IMR-90 (cell line): ENCODE measurements at regions not wholly inside any gene's neighbourhood (a gene's known extent, or its start where the extent isn't known, plus 50 kb on each side); places are given as distances from the start of the nearest gene placed in this dataset.

Source experiments
- ATAC-seq: fragments of 200-7000 bp; cut with Tn5 transposase; 2 replicates; pipeline ENCODE4 v1.9.1; 2020; ENCODE audit warnings: low read depth, mild to moderate bottlenecking, moderate library complexity
- BruUV-seq: library from RNA; stranded (reverse); fragments of 400-500 nt; replicated peaks from 2 replicates; lab custom pipeline; 2021; lab: Mats Ljungman, UMichigan
- CTCF ChIA-PET: fragments of 300-600 bp; formaldehyde crosslinking; extraction: SDS; loops from one replicate; lab custom pipeline; 2021; ENCODE audit warnings: antibody characterized with exemption; lab: Yijun Ruan, JAX
- POLR2A ChIA-PET: fragments of 300-600 bp; sonication (Branson Sonifier 250); formaldehyde crosslinking; loops from one replicate; lab custom pipeline; 2022; ENCODE audit warnings: antibody characterized with exemption; ENCODE audit not compliant: unreplicated experiment; lab: Charles Lee
- DNase-seq: peaks from one replicate; pipeline ENCODE4 v3.0.0; 2013
- H2AFZ ChIP-seq: replicated peaks from 2 replicates; pipeline ENCODE3; 2013; ENCODE audit warnings: low read length, mild to moderate bottlenecking; ENCODE audit not compliant: poor library complexity
- H2AK5ac ChIP-seq: 2 replicates; pipeline ENCODE4 v1.6.1; 2013; ENCODE audit warnings: low read depth, low read length, inconsistent platforms
- H2AK9ac ChIP-seq: replicated peaks from 2 replicates; pipeline ENCODE3; 2013; ENCODE audit warnings: mild to moderate bottlenecking, low read depth, low read length, moderate library complexity; ENCODE audit not compliant: poor library complexity
- H2BK120ac ChIP-seq: 2 replicates; pipeline ENCODE4 v1.6.1; 2013; ENCODE audit warnings: low read depth, low read length, inconsistent platforms
- H2BK15ac ChIP-seq: 3 replicates; pipeline ENCODE4 v1.6.1; 2013; ENCODE audit warnings: low read depth, low read length, inconsistent platforms
- H2BK20ac ChIP-seq: 2 replicates; pipeline ENCODE4 v1.6.1; 2013; ENCODE audit warnings: low read depth, mild to moderate bottlenecking, inconsistent platforms, low read length, moderate library complexity
- H2BK5ac ChIP-seq: 2 replicates; pipeline ENCODE4 v1.6.1; 2013; ENCODE audit warnings: mild to moderate bottlenecking, low read depth, low read length, inconsistent platforms; ENCODE audit not compliant: poor library complexity, severe bottlenecking
- H3K14ac ChIP-seq: replicated peaks from 2 replicates; pipeline ENCODE4 v1.6.1; 2013; ENCODE audit warnings: low read depth, low read length, inconsistent platforms
- H3K18ac ChIP-seq: 2 replicates; pipeline ENCODE4 v1.6.1; 2013; ENCODE audit warnings: low read depth, low read length, control low read depth
- H3K23ac ChIP-seq: 2 replicates; pipeline ENCODE4 v1.6.1; 2013; ENCODE audit warnings: low read depth, low read length, inconsistent platforms
- H3K27ac ChIP-seq: 2 replicates; pipeline ENCODE4 v1.5.1; 2013; ENCODE audit warnings: mild to moderate bottlenecking, control low read depth, low read length; ENCODE audit not compliant: insufficient read depth
- H3K27me3 ChIP-seq: 2 replicates; pipeline ENCODE4 v1.6.1; 2013; ENCODE audit warnings: low read length; ENCODE audit not compliant: control insufficient read depth, insufficient read depth
- H3K36me3 ChIP-seq: 2 replicates; pipeline ENCODE4 v1.6.1; 2013; ENCODE audit warnings: low read length, mixed read lengths; ENCODE audit not compliant: control insufficient read depth, insufficient read depth
- H3K4ac ChIP-seq: 2 replicates; pipeline ENCODE4 v1.6.1; 2013; ENCODE audit warnings: low read depth, low read length, inconsistent platforms
- H3K4me1 ChIP-seq: 2 replicates; pipeline ENCODE4 v1.6.1; 2013; ENCODE audit warnings: low read length, mixed read lengths; ENCODE audit not compliant: control insufficient read depth, insufficient read depth
- H3K4me2 ChIP-seq: 2 replicates; pipeline ENCODE4 v1.6.1; 2013; ENCODE audit warnings: low read depth, mild to moderate bottlenecking, control low read depth, low read length, moderate library complexity
- H3K4me3 ChIP-seq: 2 replicates; pipeline ENCODE4 v1.5.1; 2013; ENCODE audit warnings: low read depth, mild to moderate bottlenecking, control low read depth, low read length, moderate library complexity; ENCODE audit not compliant: insufficient read depth
- H3K56ac ChIP-seq: 2 replicates; pipeline ENCODE4 v1.6.1; 2013; ENCODE audit warnings: low read length, inconsistent platforms; ENCODE audit not compliant: insufficient read depth; ENCODE audit errors: extremely low read depth
- H3K79me1 ChIP-seq, 2 experiments: 2 replicates each; pipeline ENCODE4 v1.6.1; 2013; ENCODE audit warnings: low read length in 2 of 2, inconsistent platforms in 1 of 2, low read depth in 1 of 2
- H3K9ac ChIP-seq: 2 replicates; pipeline ENCODE4 v1.6.1; 2013; ENCODE audit warnings: low read depth, low read length, control low read depth
- H3K9me1 ChIP-seq: 2 replicates; pipeline ENCODE4 v1.6.1; 2013; ENCODE audit warnings: low read length, inconsistent platforms; ENCODE audit not compliant: insufficient read depth
- H3K9me3 ChIP-seq: 2 replicates; pipeline ENCODE4 v1.6.1; 2013; ENCODE audit warnings: low read length; ENCODE audit not compliant: control insufficient read depth, insufficient read depth
- H4K20me1 ChIP-seq: 2 replicates; pipeline ENCODE4 v1.6.1; 2013; ENCODE audit warnings: low read length, inconsistent platforms; ENCODE audit not compliant: insufficient read depth
- H4K5ac ChIP-seq: 2 replicates; pipeline ENCODE4 v1.6.1; 2013; ENCODE audit warnings: mild to moderate bottlenecking, low read depth, low read length, control low read depth
- H4K8ac ChIP-seq, 2 experiments: 2 replicates each; pipeline ENCODE4 v1.6.1; 2013; ENCODE audit warnings: low read depth in 2 of 2, low read length in 2 of 2, control low read depth in 1 of 2, inconsistent platforms in 1 of 2
- H4K91ac ChIP-seq: 2 replicates; pipeline ENCODE4 v1.6.1; 2013; ENCODE audit warnings: low read depth, low read length, inconsistent platforms; ENCODE audit not compliant: insufficient read depth
- BHLHE40 ChIP-seq: fragments of 150-350 bp; IDR thresholded peaks from 2 replicates; pipeline ENCODE4 v1.6.1; 2016; ENCODE audit warnings: mild to moderate bottlenecking, low read depth, low read length
- CEBPB ChIP-seq: IDR thresholded peaks from 2 replicates; pipeline ENCODE4 v1.6.1; 2012; ENCODE audit warnings: low read depth, low read length, improper control_type of control experiment
- CHD1 ChIP-seq: IDR thresholded peaks from 2 replicates; pipeline ENCODE4 v1.6.1; 2012; ENCODE audit warnings: low read depth, low read length, improper control_type of control experiment
- ELK1 ChIP-seq: fragments of 150-350 bp; IDR thresholded peaks from 2 replicates; pipeline ENCODE4 v1.6.1; 2016; ENCODE audit warnings: low read depth, mild to moderate bottlenecking, low read length, moderate library complexity, borderline replicate concordance
- FOS ChIP-seq: fragments of 150-350 bp; IDR thresholded peaks from 2 replicates; pipeline ENCODE4 v1.6.1; 2016; ENCODE audit warnings: low read depth, low read length
- MAFK ChIP-seq: IDR thresholded peaks from 2 replicates; pipeline ENCODE4 v1.6.1; 2012; ENCODE audit warnings: low read depth, low read length, improper control_type of control experiment
- MAZ ChIP-seq: IDR thresholded peaks from 2 replicates; pipeline ENCODE4 v1.6.1; 2012; ENCODE audit warnings: low read depth, mild to moderate bottlenecking, low read length, improper control_type of control experiment, moderate library complexity, borderline replicate concordance
- MXI1 ChIP-seq: IDR thresholded peaks from 2 replicates; pipeline ENCODE4 v1.6.1; 2012; ENCODE audit warnings: low read depth, mild to moderate bottlenecking, low read length, moderate library complexity, borderline replicate concordance
- NFE2L2 ChIP-seq: fragments of 150-350 bp; IDR thresholded peaks from 2 replicates; pipeline ENCODE4 v1.6.1; 2016; ENCODE audit warnings: low read depth, mild to moderate bottlenecking, low read length
- POLR2A ChIP-seq: IDR thresholded peaks from 2 replicates; pipeline ENCODE4 v1.6.1; 2012; ENCODE audit warnings: mild to moderate bottlenecking, low read depth, low read length
- RAD21 ChIP-seq: IDR thresholded peaks from 2 replicates; pipeline ENCODE4 v1.6.1; 2012; ENCODE audit warnings: low read length, improper control_type of control experiment
- RCOR1 ChIP-seq: IDR thresholded peaks from 2 replicates; pipeline ENCODE4 v1.6.1; 2012; ENCODE audit warnings: mild to moderate bottlenecking, low read length, improper control_type of control experiment; ENCODE audit not compliant: insufficient replicate concordance
- RFX5 ChIP-seq: IDR thresholded peaks from 2 replicates; pipeline ENCODE4 v1.8.0; 2012; ENCODE audit warnings: low read depth, mild to moderate bottlenecking, low read length, moderate library complexity
- SMC3 ChIP-seq: fragments of 150-350 bp; IDR thresholded peaks from 2 replicates; pipeline ENCODE4 v1.6.1; 2016; ENCODE audit warnings: low read depth, mild to moderate bottlenecking, antibody characterized with exemption, low read length, moderate library complexity
- WGBS, 2 experiments: methylation state at CpG; one replicate each; pipeline versions ENCODE4 v1.1.5 to v1.1.7; 2013; ENCODE audit warnings: missing lambda C conversion rate in 2 of 2; ENCODE audit not compliant: insufficient read length in 1 of 2; ENCODE audit errors: extremely low coverage in 2 of 2; 5-methylcytosine and 5-hydroxymethylcytosine counted together
- dilution Hi-C: fragments of 300-500 bp; cut with HindIII; formaldehyde crosslinking; loops from one replicate; pipeline ENCODE4 v1.14.3; 2018; ENCODE audit warnings: low sequenced_read_pairs; ENCODE audit not compliant: unreplicated experiment
- in situ Hi-C: fragments of 300-500 bp; cut with MboI; formaldehyde crosslinking; loops from 3 replicates; pipeline ENCODE4 v1.14.3; 2019; ENCODE audit warnings: low sequenced_read_pairs, inconsistent platforms, mixed read lengths
- intact Hi-C: fragments of 100-400 bp; cut with micrococcal nuclease; formaldehyde crosslinking; loops from 2 replicates; pipeline ENCODE4 v1.10.0; 2022
- TF ChIP-seq, protein P1 (sequence below): fragments of 150-350 bp; IDR thresholded peaks from 2 replicates; pipeline ENCODE4 v1.6.1; 2017; ENCODE audit warnings: mild to moderate bottlenecking, antibody characterized with exemption, low read length, low read depth
- TF ChIP-seq, protein P2 (sequence below): conservative IDR thresholded peaks from 2 replicates; pipeline ENCODE4 v1.5.1; 2012; ENCODE audit warnings: mild to moderate bottlenecking, low read depth, low read length, improper control_type of control experiment

DNA sequence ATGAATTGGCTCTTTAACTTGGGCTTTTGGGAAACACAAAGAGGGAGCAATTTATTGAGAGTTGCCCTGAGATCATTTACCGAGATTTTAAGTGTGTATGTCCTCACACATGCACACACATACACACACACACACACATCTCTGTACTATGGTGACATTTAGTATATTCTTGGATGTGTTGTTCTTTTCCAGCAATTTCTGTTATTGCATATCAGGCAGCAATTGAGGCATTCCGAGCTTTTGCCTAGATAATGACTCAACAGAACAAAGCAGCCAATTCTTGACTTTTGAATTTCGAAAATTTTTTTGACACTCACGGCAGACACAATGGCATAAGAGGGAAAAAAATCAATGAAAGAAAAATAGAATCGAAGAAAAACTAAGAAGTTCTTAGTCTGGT is 248.5 kb downstream of the DUSP6 start:
- no TSS peak for BruUV-seq
- in situ Hi-C loops (no loop called here), dilution Hi-C loops (no loop called here), intact Hi-C loops (no loop called here)
- no peak overlapping the region for H2BK20ac ChIP-seq
- H3K9ac ChIP-seq, result no peak overlapping the region
- no peak overlapping the region for H3K27ac ChIP-seq
- H3K23ac ChIP-seq, result no peak overlapping the region
- ATAC-seq, result no peak
- peaks cover 2% of the 10 kb centered on the region; the same call in 1 of the 2 replicates for H3K4me1 ChIP-seq
- H2BK15ac ChIP-seq, result no peak overlapping the region
- no peak overlapping the region for H2AK9ac ChIP-seq
- no peak overlapping the region for H3K4ac ChIP-seq
- no peak overlapping the region for H3K14ac ChIP-seq
- H4K20me1 ChIP-seq, result no peaks in the 10 kb centered on the region
- H2AFZ ChIP-seq, result no peak overlapping the region
- H3K27me3 ChIP-seq, result no peaks in the 10 kb centered on the region
- ChIA-PET CTCF (no interaction called here), POLR2A (no interaction called here)
- no peak overlapping the region for H4K5ac ChIP-seq
- no peak overlapping the region for H4K8ac ChIP-seq
- H2BK120ac ChIP-seq, result no peak overlapping the region
- H3K4me2 ChIP-seq, result no peak overlapping the region
- TF ChIP-seq MAZ, result no peak
- TF ChIP-seq RAD21, result no peak
- no peak for TF ChIP-seq FOS
- TF ChIP-seq RFX5, result no peak
- no peak for TF ChIP-seq POLR2A
- TF ChIP-seq CHD1, result no peak
- no peak for TF ChIP-seq NFE2L2
- TF ChIP-seq BHLHE40, result no peak
- TF ChIP-seq RCOR1, result no peak
- TF ChIP-seq, protein P1, sequence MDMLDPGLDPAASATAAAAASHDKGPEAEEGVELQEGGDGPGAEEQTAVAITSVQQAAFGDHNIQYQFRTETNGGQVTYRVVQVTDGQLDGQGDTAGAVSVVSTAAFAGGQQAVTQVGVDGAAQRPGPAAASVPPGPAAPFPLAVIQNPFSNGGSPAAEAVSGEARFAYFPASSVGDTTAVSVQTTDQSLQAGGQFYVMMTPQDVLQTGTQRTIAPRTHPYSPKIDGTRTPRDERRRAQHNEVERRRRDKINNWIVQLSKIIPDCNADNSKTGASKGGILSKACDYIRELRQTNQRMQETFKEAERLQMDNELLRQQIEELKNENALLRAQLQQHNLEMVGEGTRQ, result no peak
- no peak for TF ChIP-seq MAFK
- TF ChIP-seq ELK1, result no peak
- TF ChIP-seq, protein P2, sequence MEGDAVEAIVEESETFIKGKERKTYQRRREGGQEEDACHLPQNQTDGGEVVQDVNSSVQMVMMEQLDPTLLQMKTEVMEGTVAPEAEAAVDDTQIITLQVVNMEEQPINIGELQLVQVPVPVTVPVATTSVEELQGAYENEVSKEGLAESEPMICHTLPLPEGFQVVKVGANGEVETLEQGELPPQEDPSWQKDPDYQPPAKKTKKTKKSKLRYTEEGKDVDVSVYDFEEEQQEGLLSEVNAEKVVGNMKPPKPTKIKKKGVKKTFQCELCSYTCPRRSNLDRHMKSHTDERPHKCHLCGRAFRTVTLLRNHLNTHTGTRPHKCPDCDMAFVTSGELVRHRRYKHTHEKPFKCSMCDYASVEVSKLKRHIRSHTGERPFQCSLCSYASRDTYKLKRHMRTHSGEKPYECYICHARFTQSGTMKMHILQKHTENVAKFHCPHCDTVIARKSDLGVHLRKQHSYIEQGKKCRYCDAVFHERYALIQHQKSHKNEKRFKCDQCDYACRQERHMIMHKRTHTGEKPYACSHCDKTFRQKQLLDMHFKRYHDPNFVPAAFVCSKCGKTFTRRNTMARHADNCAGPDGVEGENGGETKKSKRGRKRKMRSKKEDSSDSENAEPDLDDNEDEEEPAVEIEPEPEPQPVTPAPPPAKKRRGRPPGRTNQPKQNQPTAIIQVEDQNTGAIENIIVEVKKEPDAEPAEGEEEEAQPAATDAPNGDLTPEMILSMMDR, result no peak
- TF ChIP-seq CEBPB, result no peak
- no peak for TF ChIP-seq MXI1
- TF ChIP-seq SMC3, result no peak
- no peak overlapping the region for H2AK5ac ChIP-seq
- H2BK5ac ChIP-seq, result no peak overlapping the region
- no peaks in the 10 kb centered on the region for H3K9me1 ChIP-seq
- no peak overlapping the region for H4K91ac ChIP-seq
- no peak overlapping the region for H3K18ac ChIP-seq
- H3K36me3 ChIP-seq, result no peaks in the 10 kb centered on the region
- DNase-seq, result no peak
- 48% methylated on average over 2 of the region's 5 CpGs; no CpG with 5 or more reads in 1 of the 2 experiments for WGBS, 2 experiments
- no peaks in the 10 kb centered on the region for H3K79me1 ChIP-seq
- H3K56ac ChIP-seq, result no peak overlapping the region
- H3K9me3 ChIP-seq, result no peaks in the 10 kb centered on the region
- no peak overlapping the region for H3K4me3 ChIP-seq
